HepG2 (cell line): ENCODE measurements at regions not wholly inside any gene's neighbourhood (a gene's known extent, or its start where the extent isn't known, plus 50 kb on each side); places are given as distances from the start of the nearest gene placed in this dataset.

Experiments
- ATAC-seq: fragments of 200-7000 bp; cut with Tn5 transposase; 3 replicates; pipeline ENCODE4 v1.9.1; 2020; ENCODE audit warnings: mild to moderate bottlenecking, moderate library complexity
- BruUV-seq: library from RNA; stranded (reverse); fragments of 400-500 nt; replicated peaks from 2 replicates; lab custom pipeline; 2021; lab: Mats Ljungman, UMichigan
- CTCF ChIA-PET: fragments of 300-600 bp; formaldehyde crosslinking; extraction: SDS; loops from one replicate; lab custom pipeline; 2021; ENCODE audit warnings: low total read pairs, inconsistent platforms, low intra/inter-chr PET ratio; lab: Yijun Ruan, JAX
- POLR2A ChIA-PET: fragments of 350-600 bp; sonication (Branson Sonifier 250); formaldehyde crosslinking; loops from one replicate; lab custom pipeline; 2020; ENCODE audit warnings: antibody characterized with exemption, inconsistent platforms; lab: Yijun Ruan, JAX
- DNase-seq: peaks from one replicate; pipeline ENCODE4 v3.0.0-alpha.2; 2015; ENCODE audit warnings: low spot score
- FAIRE-seq: peaks from 3 replicates; lab custom pipeline; 2011; peaks lifted over from hg19 to GRCh38; lab: Jason Lieb, UNC
- H2AFZ ChIP-seq: one replicate; pipeline ENCODE4 v1.6.1; 2011; ENCODE audit warnings: low read length, inconsistent platforms
- H3K27ac ChIP-seq: fragments of 300-600 bp; 3 replicates; pipeline ENCODE4 v1.8.0; 2011; ENCODE audit warnings: mixed run types, mild to moderate bottlenecking, mixed read lengths, low read length, inconsistent platforms; ENCODE audit not compliant: insufficient read depth; ENCODE audit errors: extremely low read length
- H3K27me3 ChIP-seq, 2 experiments: fragments of 200-600 bp in 1 of 2; 2 replicates in 1 of 2; 3 replicates in 1 of 2; pipeline versions ENCODE4 v1.6.0 to v1.8.0; 2011; ENCODE audit warnings: low read length in 2 of 2, mild to moderate bottlenecking in 2 of 2, moderate library complexity in 2 of 2, inconsistent platforms in 1 of 2; ENCODE audit not compliant: insufficient read depth in 2 of 2, control insufficient read depth in 1 of 2
- H3K36me3 ChIP-seq, 2 experiments: fragments of 200-600 bp in 1 of 2; replicated peaks in 1 of 2; 2 replicates in 1 of 2; 3 replicates in 1 of 2; pipeline versions ENCODE4 v1.5.1 to v1.8.0; 2011; ENCODE audit warnings: low read length in 2 of 2, inconsistent platforms in 1 of 2; ENCODE audit not compliant: insufficient read depth in 2 of 2, control insufficient read depth in 1 of 2
- H3K4me1 ChIP-seq: 2 replicates; pipeline ENCODE4 v1.5.1; 2012; ENCODE audit warnings: low read length, inconsistent platforms; ENCODE audit not compliant: insufficient read depth
- H3K4me2 ChIP-seq: 2 replicates; pipeline ENCODE4 v1.6.0; 2011; ENCODE audit warnings: low read depth, low read length, inconsistent platforms
- H3K4me3 ChIP-seq, 3 experiments: fragments of 200-600 bp in 1 of 3; sonication (generic), shearing (Covaris generic) in 1 of 3; replicated peaks in 1 of 3; 2 replicates each; pipeline ENCODE4 v1.5.1; 2011 to 2016; ENCODE audit warnings: low read length in 3 of 3, inconsistent platforms in 2 of 3, low read depth in 2 of 3, mild to moderate bottlenecking in 2 of 3, control low read depth in 1 of 3, mixed read lengths in 1 of 3; ENCODE audit not compliant: insufficient read depth in 1 of 3
- H3K79me2 ChIP-seq: one replicate; pipeline ENCODE4 v1.6.1; 2011; ENCODE audit warnings: low read length, inconsistent platforms; ENCODE audit not compliant: insufficient read depth
- H3K9ac ChIP-seq: 2 replicates; pipeline ENCODE4 v1.6.0; 2011; ENCODE audit warnings: mild to moderate bottlenecking, low read depth, low read length, inconsistent platforms; ENCODE audit not compliant: insufficient read depth
- H3K9me3 ChIP-seq: 2 replicates; pipeline ENCODE4 v1.5.1; 2012; ENCODE audit warnings: mild to moderate bottlenecking, low read length
- H4K20me1 ChIP-seq: 2 replicates; pipeline ENCODE4 v1.6.0; 2011; ENCODE audit warnings: inconsistent platforms, mild to moderate bottlenecking, low read length, moderate library complexity; ENCODE audit not compliant: insufficient read depth
- GATAD1 ChIP-seq: IDR thresholded peaks from 2 replicates; pipeline ENCODE4 v1.6.1; 2016; ENCODE audit warnings: missing genetic modification reagents, missing compliant biosample characterization
- GPN1 ChIP-seq: sonication (generic); formaldehyde crosslinking; IDR thresholded peaks from 2 replicates; pipeline ENCODE4 v1.5.1; 2020; ENCODE audit warnings: missing genetic modification reagents, borderline replicate concordance
- LCORL ChIP-seq, 2 experiments: fragments of 450-650 bp in 1 of 2; sonication (generic) in 1 of 2; formaldehyde crosslinking in 1 of 2; IDR thresholded peaks; 2 replicates each; pipeline versions ENCODE4 v1.5.0 to v1.6.1; 2017 to 2020; ENCODE audit warnings: antibody characterized with exemption in 1 of 2, missing genetic modification reagents in 1 of 2
- NFRKB ChIP-seq: fragments of 450-650 bp; IDR thresholded peaks from 2 replicates; pipeline ENCODE4 v1.6.1; 2017
- PHF20 ChIP-seq: sonication (generic); formaldehyde crosslinking; IDR thresholded peaks from 2 replicates; pipeline ENCODE4 v1.5.0; 2020; ENCODE audit warnings: mild to moderate bottlenecking, missing genetic modification reagents
- POGZ ChIP-seq: sonication (generic); formaldehyde crosslinking; IDR thresholded peaks from 2 replicates; pipeline ENCODE4 v1.4.0; 2020; ENCODE audit warnings: mild to moderate bottlenecking, missing genetic modification reagents
- RFX1 ChIP-seq: fragments of 450-650 bp; IDR thresholded peaks from 2 replicates; pipeline ENCODE4 v1.6.1; 2017
- ZBTB42 ChIP-seq: sonication (generic); formaldehyde crosslinking; IDR thresholded peaks from 2 replicates; pipeline ENCODE4 v1.5.0; 2020; ENCODE audit warnings: mild to moderate bottlenecking, missing genetic modification reagents
- ZFY ChIP-seq: sonication (generic); formaldehyde crosslinking; IDR thresholded peaks from 2 replicates; pipeline ENCODE4 v1.4.0; 2020; ENCODE audit warnings: missing genetic modification reagents
- ZFYVE20 ChIP-seq: sonication (generic); formaldehyde crosslinking; IDR thresholded peaks from 2 replicates; pipeline ENCODE4 v1.8.0; 2023; ENCODE audit warnings: low read depth, mild to moderate bottlenecking, moderate library complexity, missing genetic modification reagents, borderline replicate concordance
- ZKSCAN5 ChIP-seq: sonication (generic); formaldehyde crosslinking; IDR thresholded peaks from 2 replicates; pipeline ENCODE4 v1.5.1; 2020; ENCODE audit warnings: mild to moderate bottlenecking, missing genetic modification reagents
- ZNF33A ChIP-seq: sonication (generic); formaldehyde crosslinking; IDR thresholded peaks from 2 replicates; pipeline ENCODE4 v1.5.1; 2020; ENCODE audit warnings: missing genetic modification reagents, mild to moderate bottlenecking, moderate library complexity, borderline replicate concordance
- ZNF451 ChIP-seq: sonication (generic); formaldehyde crosslinking; IDR thresholded peaks from 2 replicates; pipeline ENCODE4 v1.5.0; 2020; ENCODE audit warnings: mild to moderate bottlenecking, missing genetic modification reagents
- ZNF550 ChIP-seq: sonication (generic); formaldehyde crosslinking; IDR thresholded peaks from 2 replicates; pipeline ENCODE4 v1.4.0; 2020; ENCODE audit warnings: mild to moderate bottlenecking, missing genetic modification reagents, borderline replicate concordance
- WGBS: methylation state at CpG from one replicate; pipeline ENCODE4 v1.1.6; 2017; ENCODE audit warnings: low lambda C conversion rate; 5-methylcytosine and 5-hydroxymethylcytosine counted together
- in situ Hi-C: cut with HindIII; loops from 2 replicates; pipeline ENCODE4 v1.10.0; 2017; ENCODE audit warnings: low pct_unique_long_range_greater_than_20kb; ENCODE audit not compliant: extremely low pct_ligation_motif_present
- intact Hi-C: fragments of 100-400 bp; cut with micrococcal nuclease; formaldehyde crosslinking; loops from one replicate; pipeline ENCODE4 v1.10.0; 2022; ENCODE audit not compliant: unreplicated experiment
- TF ChIP-seq, protein P1 (sequence below), 2 experiments: sonication (generic) in 1 of 2; formaldehyde crosslinking in 1 of 2; IDR thresholded peaks; 2 replicates each; pipeline versions ENCODE4 v1.5.1 to v1.6.1; 2011 to 2020; ENCODE audit warnings: borderline replicate concordance in 1 of 2, low read depth in 1 of 2, low read length in 1 of 2, mild to moderate bottlenecking in 1 of 2, missing genetic modification reagents in 1 of 2, moderate library complexity in 1 of 2
- TF ChIP-seq, protein P2 (sequence below): sonication (generic); formaldehyde crosslinking; IDR thresholded peaks from 2 replicates; pipeline ENCODE4 v1.8.1; 2022; ENCODE audit warnings: low read depth, mild to moderate bottlenecking, missing genetic modification reagents
- TF ChIP-seq, protein P3 (sequence below): sonication (generic); formaldehyde crosslinking; IDR thresholded peaks from 2 replicates; pipeline ENCODE4 v1.4.0; 2020; ENCODE audit warnings: missing genetic modification reagents
- TF ChIP-seq, protein P4 (sequence below): sonication (generic); formaldehyde crosslinking; IDR thresholded peaks from 2 replicates; pipeline ENCODE4 v1.4.0; 2020; ENCODE audit warnings: mild to moderate bottlenecking, missing genetic modification reagents

DNA sequence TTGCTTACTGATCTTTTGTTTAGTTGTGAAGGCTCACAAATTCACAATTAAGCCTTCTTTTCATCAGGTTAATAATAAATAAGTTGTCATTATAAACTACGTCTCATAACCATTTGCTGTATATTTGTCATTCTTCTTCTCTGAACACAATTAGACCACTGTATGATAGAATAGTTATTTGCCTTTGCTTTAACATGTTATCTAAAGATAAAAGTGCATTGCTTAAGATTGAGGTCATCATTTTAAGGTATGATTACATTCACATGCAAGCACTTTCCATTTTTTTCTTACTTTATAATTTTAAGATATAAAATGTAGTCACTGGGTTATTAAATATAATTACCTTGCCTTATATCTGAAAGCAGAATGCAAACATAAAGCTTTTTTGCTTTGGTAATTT is 80.1 kb upstream of the GLS start (continued):
- no peak for TF ChIP-seq GPN1 (CRISPR knock-in tag)
- TF ChIP-seq ZBTB42 (CRISPR knock-in tag) = no peak
- no peak for TF ChIP-seq ZNF33A
- TF ChIP-seq, protein P1, sequence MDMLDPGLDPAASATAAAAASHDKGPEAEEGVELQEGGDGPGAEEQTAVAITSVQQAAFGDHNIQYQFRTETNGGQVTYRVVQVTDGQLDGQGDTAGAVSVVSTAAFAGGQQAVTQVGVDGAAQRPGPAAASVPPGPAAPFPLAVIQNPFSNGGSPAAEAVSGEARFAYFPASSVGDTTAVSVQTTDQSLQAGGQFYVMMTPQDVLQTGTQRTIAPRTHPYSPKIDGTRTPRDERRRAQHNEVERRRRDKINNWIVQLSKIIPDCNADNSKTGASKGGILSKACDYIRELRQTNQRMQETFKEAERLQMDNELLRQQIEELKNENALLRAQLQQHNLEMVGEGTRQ (IDR thresholded peaks at IDR 0.05; ENCODE audit: low read depth, low read length) = no peak
- TF ChIP-seq, protein P1 (CRISPR knock-in tag; IDR thresholded peaks at IDR 0.05; ENCODE audit: borderline replicate concordance) = no peak
- no peak for TF ChIP-seq POGZ (CRISPR knock-in tag)
- TF ChIP-seq, protein P2, sequence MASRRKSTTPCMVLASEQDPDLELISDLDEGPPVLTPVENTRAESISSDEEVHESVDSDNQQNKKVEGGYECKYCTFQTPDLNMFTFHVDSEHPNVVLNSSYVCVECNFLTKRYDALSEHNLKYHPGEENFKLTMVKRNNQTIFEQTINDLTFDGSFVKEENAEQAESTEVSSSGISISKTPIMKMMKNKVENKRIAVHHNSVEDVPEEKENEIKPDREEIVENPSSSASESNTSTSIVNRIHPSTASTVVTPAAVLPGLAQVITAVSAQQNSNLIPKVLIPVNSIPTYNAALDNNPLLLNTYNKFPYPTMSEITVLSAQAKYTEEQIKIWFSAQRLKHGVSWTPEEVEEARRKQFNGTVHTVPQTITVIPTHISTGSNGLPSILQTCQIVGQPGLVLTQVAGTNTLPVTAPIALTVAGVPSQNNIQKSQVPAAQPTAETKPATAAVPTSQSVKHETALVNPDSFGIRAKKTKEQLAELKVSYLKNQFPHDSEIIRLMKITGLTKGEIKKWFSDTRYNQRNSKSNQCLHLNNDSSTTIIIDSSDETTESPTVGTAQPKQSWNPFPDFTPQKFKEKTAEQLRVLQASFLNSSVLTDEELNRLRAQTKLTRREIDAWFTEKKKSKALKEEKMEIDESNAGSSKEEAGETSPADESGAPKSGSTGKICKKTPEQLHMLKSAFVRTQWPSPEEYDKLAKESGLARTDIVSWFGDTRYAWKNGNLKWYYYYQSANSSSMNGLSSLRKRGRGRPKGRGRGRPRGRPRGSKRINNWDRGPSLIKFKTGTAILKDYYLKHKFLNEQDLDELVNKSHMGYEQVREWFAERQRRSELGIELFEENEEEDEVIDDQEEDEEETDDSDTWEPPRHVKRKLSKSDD (CRISPR knock-in tag) = no peak
- TF ChIP-seq, all 625 proteins: peak for 0

DNA sequence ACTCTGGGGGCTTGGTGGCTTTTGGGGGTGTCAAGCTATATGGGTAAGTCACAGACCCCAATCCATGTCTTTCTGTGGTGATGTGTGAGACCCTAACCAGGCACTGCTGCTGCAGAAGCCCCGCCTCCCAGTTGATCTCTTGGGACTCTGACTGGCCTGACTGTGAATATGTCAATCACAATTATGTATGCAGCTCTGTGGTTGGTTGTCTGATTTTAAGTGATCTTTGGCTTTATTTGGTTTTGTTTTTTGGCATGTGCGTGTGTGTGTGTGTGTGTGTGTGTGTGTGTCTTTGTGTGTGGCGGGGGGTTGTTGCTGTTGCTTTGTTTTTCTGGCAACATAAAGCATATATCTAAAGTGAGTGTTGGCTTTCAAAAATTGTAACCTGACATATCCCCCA is 78.5 kb upstream of the GLS start:
- H3K4me1 ChIP-seq = peaks cover 32% of the 10 kb centered on the region
- peaks cover 4% of the 10 kb centered on the region for H3K79me2 ChIP-seq
- H3K27me3 ChIP-seq = no peaks in the 10 kb centered on the region
- no peak overlapping the region for H3K27ac ChIP-seq
- in situ Hi-C loops (no loop called here), intact Hi-C loops (loop anchor here (10.0 kb wide), 1 partner anchor 267 kb away; the partner anchor contains the start of gene NEMP2)
- no peak overlapping the region for H3K4me2 ChIP-seq
- no peaks in the 10 kb centered on the region for H4K20me1 ChIP-seq
- H3K36me3 ChIP-seq = no peaks in the 10 kb centered on the region
- FAIRE-seq (no peak), DNase-seq (no peak), ATAC-seq (peak; percentile 54)
- H2AFZ ChIP-seq = no peak overlapping the region
- BruUV-seq = no TSS peak
- ChIA-PET CTCF (no interaction called here), POLR2A (interaction anchor here (1.0 kb wide), 1 partner anchor 79 kb away, joined by 3 read pairs; no protein-coding TSS in a partner anchor)
- H3K9ac ChIP-seq = no peak overlapping the region
- 83% methylated on average over 3 of the region's 3 CpGs for WGBS
- no peak overlapping the region for H3K4me3 ChIP-seq
- no peaks in the 10 kb centered on the region for H3K9me3 ChIP-seq
- TF ChIP-seq PHF20 (no peak), ZFY (CRISPR knock-in tag) (no peak), RFX1 (no peak), ZKSCAN5 (no peak), ZFYVE20 (no peak), NFRKB (no peak), ZNF550 (CRISPR knock-in tag) (no peak), GATAD1 (no peak), ZNF451 (CRISPR knock-in tag) (no peak), LCORL (IDR thresholded peaks at IDR 0.05) (peak; percentile 76), LCORL (CRISPR knock-in tag; IDR thresholded peaks at IDR 0.05) (0 out of 2 replicates have a peak, but pooled peaks have one; percentile 33)
- TF ChIP-seq, protein P3, sequence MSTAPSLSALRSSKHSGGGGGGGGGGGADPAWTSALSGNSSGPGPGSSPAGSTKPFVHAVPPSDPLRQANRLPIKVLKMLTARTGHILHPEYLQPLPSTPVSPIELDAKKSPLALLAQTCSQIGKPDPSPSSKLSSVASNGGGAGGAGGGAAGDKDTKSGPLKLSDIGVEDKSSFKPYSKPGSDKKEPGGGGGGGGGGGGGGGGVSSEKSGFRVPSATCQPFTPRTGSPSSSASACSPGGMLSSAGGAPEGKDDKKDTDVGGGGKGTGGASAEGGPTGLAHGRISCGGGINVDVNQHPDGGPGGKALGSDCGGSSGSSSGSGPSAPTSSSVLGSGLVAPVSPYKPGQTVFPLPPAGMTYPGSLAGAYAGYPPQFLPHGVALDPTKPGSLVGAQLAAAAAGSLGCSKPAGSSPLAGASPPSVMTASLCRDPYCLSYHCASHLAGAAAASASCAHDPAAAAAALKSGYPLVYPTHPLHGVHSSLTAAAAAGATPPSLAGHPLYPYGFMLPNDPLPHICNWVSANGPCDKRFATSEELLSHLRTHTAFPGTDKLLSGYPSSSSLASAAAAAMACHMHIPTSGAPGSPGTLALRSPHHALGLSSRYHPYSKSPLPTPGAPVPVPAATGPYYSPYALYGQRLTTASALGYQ = no peak
- TF ChIP-seq, protein P4, sequence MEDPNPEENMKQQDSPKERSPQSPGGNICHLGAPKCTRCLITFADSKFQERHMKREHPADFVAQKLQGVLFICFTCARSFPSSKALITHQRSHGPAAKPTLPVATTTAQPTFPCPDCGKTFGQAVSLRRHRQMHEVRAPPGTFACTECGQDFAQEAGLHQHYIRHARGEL (CRISPR knock-in tag) = no peak
